GM21360 (cell line): ENCODE measurements at regions not wholly inside any gene's neighbourhood (a gene's known extent, or its start where the extent isn't known, plus 50 kb on each side); places are given as distances from the start of the nearest gene placed in this dataset.
"Not testable (repeated sequence)": the region's sequence is repeated elsewhere in the genome, so short reads cannot be mapped to it uniquely, and the experiment has no call there.

Experiments
- ATAC-seq: cut with Tn5 transposase; IDR thresholded peaks from one replicate; pipeline ENCODE4 v1.9.1; 2021; ENCODE audit warnings: mild to moderate bottlenecking, moderate library complexity; ENCODE audit not compliant: unreplicated experiment

DNA sequence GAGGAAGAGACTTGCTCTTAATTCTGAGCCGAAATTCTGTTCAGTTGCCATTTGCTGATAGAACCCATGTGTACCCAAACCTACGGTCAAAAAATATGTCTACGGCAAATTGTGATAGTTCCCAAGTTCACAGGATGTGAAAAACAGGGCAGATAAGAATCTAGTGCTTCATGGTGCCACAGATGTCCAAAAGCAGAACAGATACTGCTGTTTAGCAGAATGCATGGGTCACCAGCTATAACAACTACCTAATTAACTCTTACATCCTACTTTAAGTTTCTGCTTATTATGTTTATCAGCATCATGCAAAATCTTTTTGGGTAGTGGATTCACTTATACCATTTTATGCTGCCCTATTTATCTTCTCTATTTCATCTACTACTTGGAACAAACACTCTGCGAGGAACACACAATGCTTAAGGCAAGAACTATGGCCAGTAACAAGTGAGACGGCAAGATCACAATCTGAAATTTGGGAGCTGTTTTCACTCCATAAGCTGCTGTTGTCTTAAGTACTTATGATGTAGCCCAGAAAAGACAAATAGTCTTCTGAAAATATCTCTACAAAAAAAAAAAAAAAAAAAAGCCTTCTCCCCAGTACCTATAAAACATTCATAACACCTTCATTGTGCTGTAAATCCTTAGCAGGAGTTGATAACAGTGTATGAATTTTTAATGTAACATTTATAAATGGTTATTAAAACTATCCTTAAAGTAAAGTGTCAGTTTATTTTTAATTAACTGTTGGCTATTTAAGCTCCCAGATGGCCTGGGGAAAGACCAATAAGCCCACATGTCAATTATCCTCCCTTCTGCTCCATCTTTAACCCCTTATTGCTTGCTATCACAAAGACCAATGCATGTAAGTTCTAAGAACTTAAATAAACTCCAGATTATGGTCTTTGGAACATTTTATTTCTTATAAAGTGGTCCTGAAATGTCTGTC, 232.3 kb downstream of the TLR4 start:
- ATAC-seq, result peak; percentile 99

DNA sequence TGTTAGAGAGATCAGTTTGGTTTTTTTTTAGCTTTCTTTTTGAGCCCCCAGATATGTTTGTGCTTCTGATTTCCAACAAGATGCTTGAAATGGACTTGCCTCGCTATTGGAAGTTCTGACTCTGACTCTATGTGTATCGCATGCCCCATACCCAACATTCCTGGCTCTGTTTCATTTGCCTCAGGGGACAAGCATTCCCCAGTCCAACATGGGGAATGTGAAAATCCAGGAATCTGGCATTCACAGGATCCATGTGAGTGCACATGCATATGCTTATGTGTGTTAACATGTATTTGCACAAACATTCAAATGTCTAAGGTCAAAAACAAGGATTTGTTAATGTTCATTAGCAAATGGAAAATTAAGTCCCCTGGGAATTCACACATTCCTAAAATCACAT, 233.9 kb downstream of the TLR4 start:
- no peak for ATAC-seq

DNA sequence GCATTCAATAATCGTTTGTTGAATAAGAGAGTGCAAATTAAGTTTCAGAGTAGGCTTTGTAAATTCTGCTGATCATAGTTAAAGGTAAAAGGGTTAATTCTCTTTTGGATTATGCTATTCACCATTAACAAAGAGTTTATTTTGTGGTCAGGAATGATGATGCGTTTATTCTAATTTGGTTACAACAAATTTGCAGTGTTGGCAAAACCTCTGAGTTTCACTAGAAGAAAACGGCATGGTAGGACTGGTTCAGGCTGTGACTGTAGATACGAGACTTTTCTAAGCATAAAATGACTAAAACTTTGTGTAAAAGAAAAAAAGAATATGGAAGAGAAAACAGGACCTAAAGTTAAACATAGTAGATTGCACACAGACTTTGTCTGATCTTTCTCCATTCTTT, 234.7 kb downstream of the TLR4 start:
- ATAC-seq, result no peak

DNA sequence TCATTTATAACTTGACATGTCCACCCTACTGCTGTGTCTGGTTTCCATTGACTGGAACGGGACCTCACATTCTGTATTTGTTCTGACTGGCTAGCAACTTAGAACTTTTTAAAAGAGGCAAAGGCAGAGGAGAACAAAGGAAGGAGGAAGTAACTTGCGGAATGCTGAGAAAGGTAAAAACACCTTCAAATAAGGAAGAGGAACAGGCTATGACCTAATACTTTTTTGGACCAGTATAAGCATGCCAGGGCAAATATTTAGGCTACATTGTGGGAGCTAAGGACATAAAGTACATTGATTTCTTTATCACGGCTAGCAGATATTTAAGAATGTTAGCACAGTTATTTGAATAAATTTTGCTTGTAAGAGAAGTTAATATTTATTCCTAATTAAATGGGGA, 240.5 kb downstream of the TLR4 start:
- ATAC-seq, result not testable (repeated sequence)

DNA sequence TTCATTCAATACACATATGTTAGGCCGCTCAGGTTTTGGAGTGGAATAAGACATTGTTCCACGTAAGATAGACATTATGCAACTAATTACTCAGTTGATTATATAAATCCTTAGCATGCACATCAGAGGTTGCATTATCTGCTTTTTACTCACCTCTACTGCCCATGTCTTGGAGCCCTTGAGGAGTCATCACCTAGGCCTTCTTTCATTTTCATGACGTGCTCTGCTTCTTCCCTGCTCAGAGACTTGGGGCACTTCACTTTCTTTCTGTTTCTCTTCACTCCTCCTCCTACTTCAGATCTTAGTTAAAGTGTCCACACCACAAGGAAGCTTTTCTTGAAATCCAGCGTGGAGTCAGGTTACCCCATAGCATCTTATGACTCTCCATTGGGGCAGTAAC, 241.1 kb downstream of the TLR4 start:
- no peak for ATAC-seq

DNA sequence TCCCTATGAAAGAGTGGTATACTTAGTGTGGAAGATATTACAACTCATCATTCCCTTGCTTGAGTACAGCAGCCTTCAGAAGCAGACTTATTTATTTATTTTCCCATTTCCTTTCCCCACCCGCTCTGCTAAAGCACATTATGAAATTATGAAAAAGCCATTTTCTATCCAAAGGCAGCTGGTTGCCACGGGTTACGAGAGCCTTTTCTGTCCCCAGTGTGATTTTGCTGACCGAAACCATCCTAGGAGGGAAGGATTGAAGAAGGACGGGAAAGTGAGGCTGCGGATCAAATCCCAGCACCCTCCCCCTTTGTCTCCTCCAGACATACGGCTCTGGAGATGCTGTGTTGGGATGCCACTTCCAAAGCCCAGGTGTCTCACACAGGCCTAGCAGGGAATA, 246.9 kb downstream of the TLR4 start:
- no peak for ATAC-seq

DNA sequence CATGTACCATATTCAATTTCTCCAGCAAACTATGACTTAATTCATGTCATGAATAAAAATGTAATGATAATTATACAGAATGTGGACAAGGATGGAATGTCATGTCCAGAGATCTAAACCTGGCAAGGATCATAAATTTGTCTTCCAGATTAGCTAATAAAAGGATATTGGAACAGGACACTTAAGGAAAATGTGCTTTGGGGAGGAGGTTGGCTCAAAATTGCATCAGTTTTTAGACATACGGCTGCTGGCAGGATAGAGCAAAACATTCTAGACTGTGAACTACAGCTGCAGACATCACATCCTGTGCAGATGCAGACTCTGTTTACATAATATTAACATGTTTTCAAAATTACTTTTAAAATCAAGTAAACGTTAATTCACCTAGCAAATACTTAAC, 248.4 kb downstream of the TLR4 start:
- no peak for ATAC-seq

DNA sequence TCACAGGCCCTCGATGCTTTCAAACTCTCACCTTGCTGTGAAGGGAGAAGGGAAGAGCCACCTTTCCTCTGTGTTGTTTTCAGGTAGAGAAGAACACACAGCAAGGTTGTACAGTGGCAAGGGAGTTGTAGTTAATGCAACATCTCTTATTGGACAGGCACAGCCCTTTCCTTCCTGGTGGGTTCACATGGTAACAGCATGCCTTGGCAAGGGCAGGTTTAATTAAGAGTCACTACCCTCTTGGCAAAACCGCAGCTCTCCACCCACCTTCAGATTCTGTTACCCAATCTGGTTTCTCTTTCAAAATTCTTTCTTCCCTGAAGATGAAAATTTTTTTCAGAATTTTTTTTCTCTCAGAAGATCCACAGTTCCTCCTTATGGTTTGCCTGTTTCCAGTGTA, 253.1 kb downstream of the TLR4 start:
- no peak for ATAC-seq

DNA sequence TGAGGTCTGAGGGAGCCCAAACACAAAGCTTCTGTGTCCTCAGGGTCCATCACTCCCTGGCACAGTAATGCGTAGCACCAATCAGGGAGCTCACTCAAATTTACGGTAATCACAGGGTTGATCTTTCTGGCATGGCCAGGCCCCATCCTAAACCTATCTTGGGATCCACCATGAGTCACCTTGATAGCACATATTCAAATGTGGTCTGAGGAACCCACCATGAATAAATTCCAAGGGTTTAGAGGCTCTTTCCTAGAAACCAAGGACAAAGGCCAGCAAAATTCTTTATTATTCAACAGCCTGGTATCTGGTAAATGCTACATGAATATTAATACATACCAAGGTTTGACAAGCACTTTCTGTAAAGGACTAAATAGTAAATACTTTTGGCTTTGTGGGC, 254.5 kb downstream of the TLR4 start:
- no peak for ATAC-seq

DNA sequence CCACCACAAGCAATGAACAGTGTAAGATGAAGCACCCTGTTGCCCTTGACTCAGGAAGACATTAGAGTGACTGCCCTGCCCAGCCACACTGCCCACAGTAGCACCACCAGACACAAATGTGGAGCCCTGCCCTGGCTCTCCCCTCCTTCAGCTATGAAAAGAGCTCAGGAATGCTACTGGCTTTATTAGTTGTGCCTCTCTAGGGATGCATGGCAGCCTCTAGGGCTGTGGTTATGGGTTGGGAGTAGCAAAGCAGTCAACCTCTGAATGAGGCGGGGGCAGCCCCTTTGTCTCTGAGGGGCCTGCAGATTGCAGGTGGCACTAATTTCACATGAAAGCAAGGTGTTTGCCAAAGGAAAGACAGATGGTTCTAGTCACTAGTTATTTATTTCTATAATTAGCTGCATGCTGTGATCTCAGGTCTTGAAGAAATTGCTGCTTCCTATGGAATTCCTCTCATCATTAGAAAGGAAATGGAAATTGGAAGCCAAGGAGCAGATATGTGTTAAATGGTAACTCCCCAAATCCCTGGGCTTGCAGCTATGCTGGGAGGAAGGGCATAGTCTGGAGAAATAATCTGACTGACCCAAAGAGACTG, 259.4 kb downstream of the TLR4 start:
- ATAC-seq, result no peak

DNA sequence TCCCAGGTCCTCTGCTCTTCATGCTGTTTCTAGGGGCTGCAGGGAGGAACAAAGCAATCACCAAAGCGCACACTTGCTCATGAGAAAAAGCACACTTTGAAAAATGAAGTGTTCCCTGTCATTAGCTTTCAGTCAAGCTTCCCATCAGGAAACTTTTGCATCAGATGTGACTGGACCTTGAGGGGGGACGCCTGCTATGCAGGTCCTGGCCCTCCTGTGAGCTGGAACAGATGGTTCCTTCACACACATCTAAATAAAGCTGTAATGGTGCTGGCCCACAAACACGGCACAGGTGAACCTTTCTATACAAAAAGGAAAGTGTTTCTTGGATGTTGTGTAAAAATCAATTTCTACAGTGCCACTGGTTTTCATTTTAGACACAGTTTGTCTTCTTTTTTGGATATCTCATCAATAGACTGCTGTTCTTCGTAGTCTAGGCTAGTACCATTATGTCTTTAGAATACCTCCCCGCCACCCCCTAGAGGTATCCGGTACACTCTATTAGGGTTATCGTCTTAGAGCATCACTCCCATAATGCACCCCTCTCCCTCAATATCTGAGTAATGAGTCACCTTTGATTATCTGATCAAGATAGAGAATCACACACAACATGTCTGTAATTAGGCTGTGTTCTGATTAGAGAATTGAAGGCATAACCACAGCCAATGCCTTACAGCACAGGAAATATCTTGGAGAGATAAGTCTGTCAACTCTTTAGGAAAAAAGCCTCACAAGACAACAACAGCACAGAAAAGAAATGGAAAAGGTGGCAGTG, 266.3 kb downstream of the TLR4 start:
- no peak for ATAC-seq

DNA sequence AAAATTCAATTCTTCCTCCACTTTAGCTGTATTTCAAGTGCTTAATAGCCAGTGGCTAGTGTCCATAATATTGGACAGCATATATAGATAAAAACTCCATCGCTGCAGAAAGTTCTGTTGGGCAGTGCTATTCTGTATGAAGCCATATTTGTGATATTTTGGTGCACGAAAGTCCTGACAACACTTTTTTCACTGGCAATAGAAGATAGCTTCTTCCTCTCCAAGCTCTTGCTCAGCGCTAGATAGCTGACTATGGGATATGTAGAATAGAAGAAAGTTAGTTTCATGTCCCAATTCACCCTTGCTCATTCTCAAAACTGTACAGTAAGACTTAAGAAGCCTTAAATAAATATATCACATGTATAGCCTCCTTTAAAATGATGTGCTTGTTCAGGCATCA, 269.9 kb downstream of the TLR4 start:
- ATAC-seq, result no peak

DNA sequence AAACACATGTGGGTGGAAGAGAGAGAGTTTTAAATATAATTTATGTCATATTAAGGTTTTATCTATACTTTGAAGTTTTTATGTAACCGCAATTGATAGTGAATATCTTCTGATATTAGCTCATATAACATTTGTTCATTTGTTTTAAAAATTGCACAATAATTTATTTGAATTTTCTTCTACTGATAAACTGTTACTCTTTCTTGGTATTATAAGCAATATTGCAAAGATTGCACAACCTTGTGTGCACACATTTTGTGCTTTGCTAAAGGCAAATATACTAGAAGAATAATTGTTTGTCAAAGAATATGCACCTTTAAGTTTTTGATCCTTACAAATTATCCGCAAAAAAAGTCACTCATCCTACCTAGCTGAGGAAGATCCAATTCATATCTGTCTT, 275.7 kb downstream of the TLR4 start:
- no peak for ATAC-seq

DNA sequence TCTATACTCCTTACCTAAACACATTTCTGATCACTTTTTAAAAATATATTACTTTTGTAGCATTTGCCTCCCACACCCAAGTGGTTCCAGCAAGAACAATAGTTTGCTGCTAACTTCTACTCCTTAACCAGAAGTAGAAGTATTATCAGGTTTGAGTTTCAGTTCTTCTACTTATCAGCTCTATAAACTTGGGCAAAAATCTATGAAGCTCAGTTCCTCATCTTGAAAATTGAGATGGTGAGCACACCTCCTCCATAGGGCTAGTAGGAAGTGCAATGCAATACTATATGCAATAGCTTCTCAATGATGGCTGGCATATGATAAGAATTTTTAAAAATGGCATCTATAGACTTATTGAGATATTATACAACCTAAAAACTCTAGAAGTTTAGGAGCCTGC, 283.7 kb downstream of the TLR4 start:
- ATAC-seq, result no peak

DNA sequence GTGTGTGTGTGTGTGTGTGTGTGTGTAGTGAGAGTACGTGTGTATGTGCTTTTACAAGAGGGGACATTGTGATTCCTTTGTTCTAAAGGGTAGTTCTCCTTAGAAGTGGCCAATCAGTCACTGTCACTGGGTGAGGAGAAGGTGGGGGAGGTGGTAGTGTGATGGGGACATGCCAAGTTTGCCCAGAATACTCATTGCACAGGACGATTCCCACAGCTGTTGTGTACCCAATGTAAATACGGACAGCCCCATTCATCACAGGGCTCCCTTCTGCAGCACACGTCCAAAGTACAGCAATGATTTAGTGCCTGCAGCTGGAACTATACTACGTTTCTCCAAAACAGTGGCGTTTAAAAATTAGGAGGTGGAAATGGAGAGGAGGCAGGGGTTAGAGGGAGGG, 287.8 kb downstream of the TLR4 start:
- no peak for ATAC-seq

DNA sequence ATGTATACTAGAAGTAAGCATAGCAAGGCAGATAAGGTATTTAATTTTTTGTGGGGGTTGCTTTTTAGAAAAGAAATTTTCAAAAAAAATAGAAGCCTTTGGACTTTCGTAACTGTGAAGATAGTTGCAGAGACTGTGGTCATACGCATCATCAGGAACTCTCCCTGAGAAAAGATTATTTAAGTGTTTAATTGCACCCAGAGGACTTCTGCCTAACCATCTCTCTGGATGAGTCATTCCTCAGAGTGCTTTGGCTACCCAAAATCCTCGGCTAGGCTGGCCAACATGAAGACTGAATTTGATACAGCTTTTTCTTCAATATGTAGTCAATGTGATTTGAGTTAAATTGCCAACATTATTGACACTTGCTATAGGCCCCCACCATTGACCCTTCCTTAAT, 296.4 kb downstream of the TLR4 start:
- no peak for ATAC-seq

DNA sequence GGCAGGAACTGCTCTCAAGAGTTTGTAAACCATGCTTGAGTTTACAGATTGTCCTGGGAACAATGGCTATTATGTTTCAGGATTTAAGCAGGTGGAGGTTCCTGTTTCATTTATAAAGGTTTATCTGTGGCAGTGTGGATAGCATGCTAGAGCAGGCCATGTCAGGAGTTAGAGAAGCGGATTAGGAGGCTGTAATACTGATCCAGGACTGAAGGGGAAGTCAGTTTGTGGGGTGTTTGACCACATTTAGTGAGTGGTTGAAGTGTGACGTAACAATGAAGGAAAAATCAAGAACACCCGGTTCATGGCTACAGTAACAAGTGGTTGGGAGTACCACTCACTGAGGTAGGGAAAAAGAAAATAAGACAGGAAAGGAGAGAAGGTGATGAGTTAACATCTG, 299.0 kb downstream of the TLR4 start:
- ATAC-seq, result no peak

DNA sequence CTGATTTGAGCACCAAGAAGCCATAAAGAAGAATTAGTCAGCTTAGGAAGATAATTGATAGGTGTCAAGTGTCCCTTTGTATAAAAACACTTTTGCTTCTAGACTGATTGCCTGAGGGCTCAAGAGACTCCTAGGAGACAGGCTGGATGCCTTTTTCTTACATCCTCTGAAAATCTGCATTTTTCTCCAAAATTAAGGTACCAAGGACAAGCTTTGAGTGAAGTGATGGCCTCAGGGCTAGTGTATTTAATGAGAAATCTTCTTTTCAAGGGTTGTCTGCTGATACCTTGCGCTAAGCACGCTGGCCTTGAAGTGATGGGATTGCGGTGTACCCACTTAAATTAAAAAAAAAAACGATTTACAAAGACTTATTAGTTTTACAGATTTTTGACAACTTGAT, 304.0 kb downstream of the TLR4 start:
- no peak for ATAC-seq

DNA sequence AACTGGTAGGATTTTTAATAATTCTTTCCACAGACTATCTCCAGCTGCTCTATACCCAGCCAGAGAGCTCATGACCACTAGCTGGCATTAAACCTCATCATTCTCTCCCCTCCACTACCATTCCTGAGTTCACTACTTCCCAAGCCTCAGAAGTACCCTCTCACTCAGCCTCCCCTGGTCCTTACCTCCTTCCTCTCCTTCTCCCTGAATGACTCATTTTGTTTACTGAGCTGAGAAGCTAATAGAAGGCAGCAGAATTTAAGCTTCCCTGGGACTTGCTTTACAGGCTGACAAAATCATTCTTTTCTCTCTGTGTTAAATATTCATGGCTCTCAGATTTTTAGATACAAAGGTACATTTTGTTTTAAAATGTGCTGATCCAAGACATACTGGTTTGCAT, 305.4 kb downstream of the TLR4 start:
- ATAC-seq, result no peak

DNA sequence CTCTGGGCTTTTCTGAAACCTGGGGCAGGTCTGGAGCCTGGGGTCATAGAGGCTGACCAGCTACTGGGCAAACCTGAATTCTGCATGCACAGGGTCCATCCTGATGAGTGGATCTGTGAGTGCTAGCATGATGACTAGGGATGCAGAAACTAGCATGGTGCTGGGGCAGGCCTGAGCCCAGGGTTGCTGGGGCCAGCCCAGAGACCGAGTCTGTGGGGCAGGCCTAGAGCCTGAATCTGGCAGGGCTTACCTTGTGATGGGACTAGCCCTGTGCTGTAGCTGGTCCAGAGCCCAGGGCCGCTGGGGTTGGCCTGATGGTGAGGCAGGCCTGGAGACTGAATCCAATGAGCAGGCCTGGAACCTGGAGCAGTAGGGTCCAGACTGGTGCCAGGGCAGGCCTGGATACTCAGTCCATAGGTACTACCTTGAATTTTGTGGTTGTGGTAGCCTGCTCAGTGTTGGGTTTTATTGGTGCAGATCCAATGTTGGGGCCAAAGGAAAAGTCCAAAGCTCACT, 313.5 kb downstream of the TLR4 start:
- no peak for ATAC-seq

DNA sequence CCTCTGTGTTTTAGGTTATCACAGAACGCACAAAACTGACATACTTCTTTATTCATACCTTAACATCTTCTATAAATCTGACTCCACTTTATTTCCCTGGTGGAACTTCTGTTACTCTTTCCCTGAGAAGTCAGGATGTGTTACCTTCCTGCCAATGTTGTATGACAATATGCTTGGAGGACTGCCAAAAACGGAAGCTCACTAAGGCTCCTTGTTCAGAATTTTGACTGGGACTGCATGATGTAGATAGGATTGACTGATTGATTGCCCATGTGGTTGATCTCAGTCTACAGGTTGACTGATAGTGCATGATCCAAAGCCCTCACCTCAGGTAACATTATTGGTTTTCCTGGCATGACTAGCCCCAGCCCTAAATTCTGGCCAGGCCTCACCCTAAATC, 319.4 kb downstream of the TLR4 start:
- ATAC-seq, result no peak

DNA sequence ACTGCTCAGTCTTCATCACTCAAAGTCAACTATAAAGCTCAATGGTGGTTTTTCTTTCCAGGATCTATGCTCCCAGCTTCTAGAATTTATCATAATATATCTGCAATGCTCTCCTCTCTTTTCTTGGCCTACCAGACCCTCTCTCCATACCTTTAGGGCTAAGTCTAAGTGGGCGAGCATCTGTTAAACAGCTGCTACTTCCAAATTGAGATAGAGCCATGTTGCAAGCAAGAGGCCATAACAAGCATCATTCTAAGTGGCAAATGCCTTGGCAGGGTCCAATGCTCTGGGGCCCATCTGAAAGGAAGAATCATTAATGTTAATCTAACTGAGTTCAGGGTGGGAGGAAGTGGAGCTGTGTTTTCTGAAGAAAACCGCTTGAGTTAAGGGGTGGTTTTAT, 324.0 kb downstream of the TLR4 start:
- no peak for ATAC-seq
